HG03135 (cell line): ENCODE measurements at regions not wholly inside any gene's neighbourhood (a gene's known extent, or its start where the extent isn't known, plus 50 kb on each side); places are given as distances from the start of the nearest gene placed in this dataset.

Source experiments
- ATAC-seq: cut with Tn5 transposase; IDR thresholded peaks from one replicate; pipeline ENCODE4 v1.9.1; 2021; ENCODE audit warnings: mild to moderate bottlenecking, moderate library complexity; ENCODE audit not compliant: unreplicated experiment

GRCh38 chr6:105917038-105917695, 169.0 kb upstream of the PRDM1 start:
- ATAC-seq: no peak

GRCh38 chr6:105911106-105911629, 175.0 kb upstream of the PRDM1 start:
- no peak for ATAC-seq

GRCh38 chr6:105909106-105909505, 177.0 kb upstream of the PRDM1 start:
- ATAC-seq: no peak

GRCh38 chr6:105907991-105908390, 178.1 kb upstream of the PRDM1 start:
- no peak for ATAC-seq

GRCh38 chr6:105907301-105907700, 178.8 kb upstream of the PRDM1 start:
- ATAC-seq: no peak

- ATAC-seq: no peak
Observed at GRCh38 chr6:105902401-105903031, 183.6 kb upstream of the PRDM1 start.

GRCh38 chr6:105901583-105901982, 184.6 kb upstream of the PRDM1 start:
- ATAC-seq: no peak

- ATAC-seq: no peak
Observed at GRCh38 chr6:105900125-105900937, 185.8 kb upstream of the PRDM1 start.

GRCh38 chr6:105898286-105898685, 187.8 kb upstream of the PRDM1 start:
- ATAC-seq: peak; percentile 58

GRCh38 chr6:105897131-105897530, 189.0 kb upstream of the PRDM1 start:
- no peak for ATAC-seq

- no peak for ATAC-seq
Observed at GRCh38 chr6:105896821-105897095, 189.4 kb upstream of the PRDM1 start.

- no peak for ATAC-seq
Observed at GRCh38 chr6:105896052-105896820, 189.9 kb upstream of the PRDM1 start.

GRCh38 chr6:105894556-105894955, 191.6 kb upstream of the PRDM1 start:
- no peak for ATAC-seq

GRCh38 chr6:105893741-105894140, 192.4 kb upstream of the PRDM1 start:
- no peak for ATAC-seq

GRCh38 chr6:105892577-105893262, 193.4 kb upstream of the PRDM1 start:
- peak; percentile 97 for ATAC-seq

GRCh38 chr6:105890521-105891244, 195.5 kb upstream of the PRDM1 start:
- ATAC-seq: no peak

GRCh38 chr6:105889902-105890301, 196.2 kb upstream of the PRDM1 start:
- no peak for ATAC-seq

GRCh38 chr6:105886814-105887544, 199.2 kb upstream of the PRDM1 start:
- ATAC-seq: no peak

- ATAC-seq: no peak
Observed at GRCh38 chr6:105886066-105886813, 199.9 kb upstream of the PRDM1 start.
